ENCODE measurements at regions not wholly inside any gene's neighbourhood (a gene's known extent, or its start where the extent isn't known, plus 50 kb on each side); places are given as distances from the start of the nearest gene placed in this dataset.

GRCh38 chr5:4758550-4758949 lies 381.6 kb upstream of the ADAMTS16 start:
- TF ChIP-seq, protein P1, sequence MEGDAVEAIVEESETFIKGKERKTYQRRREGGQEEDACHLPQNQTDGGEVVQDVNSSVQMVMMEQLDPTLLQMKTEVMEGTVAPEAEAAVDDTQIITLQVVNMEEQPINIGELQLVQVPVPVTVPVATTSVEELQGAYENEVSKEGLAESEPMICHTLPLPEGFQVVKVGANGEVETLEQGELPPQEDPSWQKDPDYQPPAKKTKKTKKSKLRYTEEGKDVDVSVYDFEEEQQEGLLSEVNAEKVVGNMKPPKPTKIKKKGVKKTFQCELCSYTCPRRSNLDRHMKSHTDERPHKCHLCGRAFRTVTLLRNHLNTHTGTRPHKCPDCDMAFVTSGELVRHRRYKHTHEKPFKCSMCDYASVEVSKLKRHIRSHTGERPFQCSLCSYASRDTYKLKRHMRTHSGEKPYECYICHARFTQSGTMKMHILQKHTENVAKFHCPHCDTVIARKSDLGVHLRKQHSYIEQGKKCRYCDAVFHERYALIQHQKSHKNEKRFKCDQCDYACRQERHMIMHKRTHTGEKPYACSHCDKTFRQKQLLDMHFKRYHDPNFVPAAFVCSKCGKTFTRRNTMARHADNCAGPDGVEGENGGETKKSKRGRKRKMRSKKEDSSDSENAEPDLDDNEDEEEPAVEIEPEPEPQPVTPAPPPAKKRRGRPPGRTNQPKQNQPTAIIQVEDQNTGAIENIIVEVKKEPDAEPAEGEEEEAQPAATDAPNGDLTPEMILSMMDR (IDR thresholded peaks at IDR 0.05): no peak
- TF ChIP-seq POLR2A (IDR thresholded peaks at IDR 0.05) (no peak), POLR2AphosphoS5 (IDR thresholded peaks at IDR 0.05) (no peak), EP300 (IDR thresholded peaks at IDR 0.05) (no peak)
